Spinal cord (tissue), 9 donors: ENCODE measurements at regions not wholly inside any gene's neighbourhood (a gene's known extent, or its start where the extent isn't known, plus 50 kb on each side); places are given as distances from the start of the nearest gene placed in this dataset.

Experiments
- DNase-seq, 6 donors: peaks; one replicate each; pipeline versions ENCODE4 v3.0.0 to v3.0.0-alpha.2; 2013 to 2015; ENCODE audit warnings: low spot score in 6 of 6, low read depth in 4 of 6
- H3K27ac ChIP-seq: one replicate; pipeline ENCODE4 v1.5.1; 2013; ENCODE audit warnings: low read depth, low read length, control low read depth
- H3K27me3 ChIP-seq: one replicate; pipeline ENCODE4 v1.6.1; 2013; ENCODE audit warnings: low read length; ENCODE audit not compliant: control insufficient read depth, insufficient read depth
- H3K36me3 ChIP-seq: one replicate; pipeline ENCODE4 v1.6.1; 2013; ENCODE audit warnings: low read length; ENCODE audit not compliant: control insufficient read depth, insufficient read depth
- H3K4me1 ChIP-seq: one replicate; pipeline ENCODE4 v1.6.1; 2013; ENCODE audit warnings: low read length; ENCODE audit not compliant: control insufficient read depth, insufficient read depth
- H3K4me3 ChIP-seq: one replicate; pipeline ENCODE4 v1.5.1; 2013; ENCODE audit warnings: low read depth, low read length, control low read depth
- H3K9me3 ChIP-seq: one replicate; pipeline ENCODE4 v1.6.1; 2013; ENCODE audit warnings: low read length; ENCODE audit not compliant: control insufficient read depth, insufficient read depth
- whole genome bisulfite sequencing: methylation state at CpG from one replicate; pipeline ENCODE4 v1.1.5; 2013; ENCODE audit warnings: missing lambda C conversion rate; ENCODE audit not compliant: insufficient coverage; 5-methylcytosine and 5-hydroxymethylcytosine counted together
- donor health status: healthy.

- Histone ChIP-seq H3K4me1 (peaks cover 6% of the 10 kb centered on the region), H3K36me3 (no peaks in the 10 kb centered on the region), H3K4me3 (no peak overlapping the region), H3K9me3 (no peaks in the 10 kb centered on the region), H3K27me3 (no peaks in the 10 kb centered on the region), H3K27ac (no peak overlapping the region)
- WGBS = 100% methylated on average over 1 of the region's 2 CpGs
- DNase-seq = no peak
Observed at GRCh38 chr6:26243132-26243531, 121.9 kb upstream of the BTN3A2 start.

GRCh38 chr6:26243752-26244151, 121.2 kb upstream of the BTN3A2 start:
- Histone ChIP-seq H3K27ac (no peak overlapping the region), H3K36me3 (no peaks in the 10 kb centered on the region), H3K4me3 (no peak overlapping the region), H3K4me1 (peaks cover 6% of the 10 kb centered on the region), H3K9me3 (no peaks in the 10 kb centered on the region), H3K27me3 (no peaks in the 10 kb centered on the region)
- WGBS = 92% methylated on average over 2 of the region's 2 CpGs
- DNase-seq = no peak

- H3K4me1 ChIP-seq = peaks cover 15% of the 10 kb centered on the region
- H3K36me3 ChIP-seq = no peaks in the 10 kb centered on the region
- no peak overlapping the region for H3K4me3 ChIP-seq
- DNase-seq = no peak
- WGBS = 98% methylated on average over 4 of the region's 7 CpGs
- H3K27me3 ChIP-seq = no peaks in the 10 kb centered on the region
- H3K9me3 ChIP-seq = no peaks in the 10 kb centered on the region
- no peak overlapping the region for H3K27ac ChIP-seq
Observed at GRCh38 chr6:26246058-26246457, 118.9 kb upstream of the BTN3A2 start.

- peaks cover 12% of the 10 kb centered on the region for H3K4me1 ChIP-seq
- WGBS = over 99% methylated on average over 28 of the region's 28 CpGs
- H3K36me3 ChIP-seq = no peaks in the 10 kb centered on the region
- no peaks in the 10 kb centered on the region for H3K9me3 ChIP-seq
- no peak for DNase-seq
- H3K27me3 ChIP-seq = no peaks in the 10 kb centered on the region
- no peak overlapping the region for H3K27ac ChIP-seq
- no peak overlapping the region for H3K4me3 ChIP-seq
Observed at GRCh38 chr6:26246553-26246952, 118.4 kb upstream of the BTN3A2 start.

GRCh38 chr6:26249707-26249956, 115.4 kb upstream of the BTN3A2 start:
- H3K27ac ChIP-seq = peak overlapping the region; percentile 91
- peak overlapping the region; percentile 77 for H3K4me3 ChIP-seq
- no peaks in the 10 kb centered on the region for H3K9me3 ChIP-seq
- WGBS = 0% methylated on average over 4 of the region's 13 CpGs
- DNase-seq = peak in 2 of 6 donors; percentile 77 to 85
- no peaks in the 10 kb centered on the region for H3K36me3 ChIP-seq
- no peaks in the 10 kb centered on the region for H3K27me3 ChIP-seq
- H3K4me1 ChIP-seq = peaks cover 16% of the 10 kb centered on the region

- H3K27me3 ChIP-seq = no peaks in the 10 kb centered on the region
- H3K4me1 ChIP-seq = peaks cover 16% of the 10 kb centered on the region
- H3K36me3 ChIP-seq = no peaks in the 10 kb centered on the region
- H3K27ac ChIP-seq = peak overlapping the region; percentile 91
- H3K9me3 ChIP-seq = no peaks in the 10 kb centered on the region
- DNase-seq = peak in 2 of 6 donors; percentile 87 to 91
- 0% methylated on average over 35 of the region's 43 CpGs for WGBS
- H3K4me3 ChIP-seq = peak overlapping the region; percentile 77
Observed at GRCh38 chr6:26249957-26250697, 114.9 kb upstream of the BTN3A2 start.

DNA sequence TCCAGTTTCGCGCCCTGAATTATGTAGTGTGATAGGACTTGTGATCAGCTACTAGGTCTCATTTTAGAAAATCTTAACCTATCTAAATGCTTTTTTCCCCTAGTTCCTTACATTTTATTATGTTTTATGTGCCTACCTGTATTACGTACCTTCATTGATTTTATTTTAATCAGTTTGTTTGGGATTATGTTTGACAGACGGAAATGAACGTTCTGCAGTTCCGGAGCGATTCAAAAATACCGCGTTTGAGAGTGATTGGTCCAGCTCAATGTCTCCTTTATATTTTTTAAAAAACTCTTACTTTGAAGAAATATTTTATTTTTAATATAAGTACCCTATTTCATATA, 114.3 kb upstream of the BTN3A2 start:
- H3K4me3 ChIP-seq = peak overlapping the region; percentile 77
- peak overlapping the region; percentile 91 for H3K27ac ChIP-seq
- no peaks in the 10 kb centered on the region for H3K27me3 ChIP-seq
- no peaks in the 10 kb centered on the region for H3K36me3 ChIP-seq
- H3K4me1 ChIP-seq = peaks cover 16% of the 10 kb centered on the region
- no peaks in the 10 kb centered on the region for H3K9me3 ChIP-seq
- peak in 2 of 6 donors; percentile 87 to 90 for DNase-seq
- no CpG with 5 or more reads among the region's 9 CpGs for WGBS

GRCh38 chr6:26251354-26252076, 113.5 kb upstream of the BTN3A2 start:
- peak in 3 of 6 donors; percentile 80 to 95 (median 94) for DNase-seq
- peaks cover 16% of the 10 kb centered on the region for H3K4me1 ChIP-seq
- WGBS = under 1% methylated on average over 23 of the region's 32 CpGs
- H3K36me3 ChIP-seq = no peaks in the 10 kb centered on the region
- peak overlapping the region; percentile 77 for H3K4me3 ChIP-seq
- H3K9me3 ChIP-seq = no peaks in the 10 kb centered on the region
- no peaks in the 10 kb centered on the region for H3K27me3 ChIP-seq
- peak overlapping the region; percentile 89 for H3K27ac ChIP-seq

DNA sequence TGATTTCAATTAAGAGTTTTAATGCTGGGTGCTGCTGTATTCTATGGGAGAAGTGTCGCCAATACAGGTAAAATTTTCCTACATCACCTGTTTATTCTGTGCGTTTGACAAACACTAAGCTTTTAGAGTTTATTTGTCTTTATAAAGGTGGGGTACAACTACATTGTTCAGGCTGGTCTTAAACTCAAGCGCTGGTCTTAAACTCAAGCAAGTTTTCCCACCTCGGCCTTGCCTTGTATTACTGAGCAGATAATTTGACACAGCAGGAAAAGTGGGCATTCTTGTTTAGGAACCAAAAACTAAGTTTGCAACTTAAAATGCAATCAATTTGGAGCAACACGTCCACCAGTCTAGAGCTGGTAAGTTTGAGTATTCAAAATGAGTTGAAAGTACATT, 112.9 kb upstream of the BTN3A2 start:
- Histone ChIP-seq H3K4me1 (peaks cover 16% of the 10 kb centered on the region), H3K27ac (peak overlapping the region; percentile 89), H3K36me3 (no peaks in the 10 kb centered on the region), H3K9me3 (no peaks in the 10 kb centered on the region), H3K27me3 (no peaks in the 10 kb centered on the region), H3K4me3 (peak overlapping the region; percentile 77)
- DNase-seq = no peak
- no CpG with 5 or more reads among the region's 5 CpGs for WGBS

GRCh38 chr6:26254724-26255123, 110.3 kb upstream of the BTN3A2 start:
- peaks cover 11% of the 10 kb centered on the region for H3K4me1 ChIP-seq
- H3K36me3 ChIP-seq = no peaks in the 10 kb centered on the region
- DNase-seq = no peak
- no peak overlapping the region for H3K4me3 ChIP-seq
- no peaks in the 10 kb centered on the region for H3K9me3 ChIP-seq
- no peak overlapping the region for H3K27ac ChIP-seq
- H3K27me3 ChIP-seq = no peaks in the 10 kb centered on the region
- WGBS = no CpG with 5 or more reads among the region's 4 CpGs
